ENCODE measurements at regions not wholly inside any gene's neighbourhood (a gene's known extent, or its start where the extent isn't known, plus 50 kb on each side); places are given as distances from the start of the nearest gene placed in this dataset.

DNA sequence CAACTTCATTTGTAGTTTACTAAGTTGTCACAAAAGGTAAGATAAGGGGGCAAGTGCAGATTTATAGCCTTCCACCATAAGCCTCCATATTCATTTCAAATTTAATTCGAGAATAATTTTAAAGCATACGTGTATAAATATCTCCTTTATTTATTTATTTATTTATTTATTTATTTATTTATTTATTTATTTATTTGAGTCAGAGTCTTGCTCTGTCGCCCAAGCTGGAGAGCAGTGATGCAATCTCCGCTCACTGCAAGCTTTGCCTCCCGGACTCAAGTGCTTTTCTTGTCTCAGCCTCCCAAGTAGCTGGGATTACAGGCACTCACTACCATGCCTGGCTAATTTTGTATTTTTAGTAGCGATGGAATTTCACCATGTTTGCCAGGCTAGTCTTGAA lies 523.4 kb downstream of the FAT4 start:
- in situ Hi-C loops (cut with HindIII; ENCODE audit: low pct_unique_long_range_greater_than_20kb, low sequenced_read_pairs): no loop called here
- no peak for TF ChIP-seq JUND (IDR thresholded peaks at IDR 0.05; ENCODE audit: low read depth)
- DNase-seq (ENCODE audit: low read depth in 1 of 2, low spot score in 1 of 2): no peak

DNA sequence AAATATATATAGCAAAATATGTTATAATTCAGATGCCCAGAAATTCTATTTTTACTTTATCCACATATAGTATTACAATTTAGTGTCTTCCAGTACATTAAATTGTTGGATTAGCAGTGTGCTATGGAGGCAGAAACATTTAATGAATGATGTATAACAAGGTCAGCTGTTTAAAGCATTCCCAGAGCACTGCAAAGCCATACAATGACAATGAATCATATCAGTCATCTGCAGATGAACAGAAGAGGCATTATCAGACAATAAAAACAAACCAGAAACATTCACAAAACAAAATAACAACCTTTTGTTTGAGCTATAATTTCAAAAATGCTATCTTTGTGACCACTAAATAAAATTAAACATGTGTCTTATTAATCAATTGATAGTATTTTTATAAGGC lies 524.2 kb downstream of the FAT4 start:
- no peak for DNase-seq (ENCODE audit: low read depth in 1 of 2, low spot score in 1 of 2)
- in situ Hi-C loops (cut with HindIII; ENCODE audit: low pct_unique_long_range_greater_than_20kb, low sequenced_read_pairs): no loop called here
- no peak for TF ChIP-seq JUND (IDR thresholded peaks at IDR 0.05; ENCODE audit: low read depth)

DNA sequence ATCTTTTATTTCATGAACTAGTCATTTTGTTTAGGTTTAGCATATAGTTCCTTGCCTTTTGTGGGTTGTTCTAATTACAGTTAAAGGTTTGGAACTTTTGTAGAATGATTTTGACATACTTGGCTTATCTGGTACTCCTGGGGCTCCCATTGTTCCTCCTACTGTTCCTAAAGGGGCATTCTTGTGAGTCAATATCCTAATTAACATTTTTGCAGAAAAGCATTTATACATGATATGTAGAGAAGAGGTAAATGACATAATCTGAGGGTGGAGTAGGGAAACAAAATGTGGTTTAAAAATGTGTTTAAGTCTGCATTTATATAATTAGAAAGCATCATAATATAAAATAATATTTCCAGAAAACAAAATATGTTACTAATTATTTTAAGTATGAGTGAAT lies 529.2 kb downstream of the FAT4 start:
- in situ Hi-C loops (cut with HindIII; ENCODE audit: low pct_unique_long_range_greater_than_20kb, low sequenced_read_pairs): no loop called here
- no peak for TF ChIP-seq JUND (IDR thresholded peaks at IDR 0.05; ENCODE audit: low read depth)
- no peak for DNase-seq (ENCODE audit: low read depth in 1 of 2, low spot score in 1 of 2)

DNA sequence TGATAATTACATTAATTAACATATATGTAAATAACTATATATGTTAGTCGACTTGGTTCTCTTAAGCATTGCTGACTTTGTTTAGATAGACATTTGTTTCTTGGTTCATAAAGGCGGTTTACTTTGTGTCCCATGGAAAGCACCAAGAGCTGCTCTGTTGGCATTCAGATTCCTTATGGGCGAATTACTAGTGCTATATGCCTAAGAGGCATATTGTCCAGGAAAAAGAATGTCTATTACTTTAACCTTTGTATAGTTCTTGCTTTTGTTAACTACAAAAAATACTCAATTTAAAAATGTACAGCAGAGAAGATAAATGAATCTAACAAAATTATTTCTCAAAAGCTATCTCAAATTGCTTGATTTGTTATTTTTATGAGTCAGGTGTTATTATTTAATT lies 532.8 kb downstream of the FAT4 start:
- TF ChIP-seq JUND (IDR thresholded peaks at IDR 0.05; ENCODE audit: low read depth): no peak
- DNase-seq (ENCODE audit: low read depth in 1 of 2, low spot score in 1 of 2): no peak
- in situ Hi-C loops (cut with HindIII; ENCODE audit: low pct_unique_long_range_greater_than_20kb, low sequenced_read_pairs): no loop called here

DNA sequence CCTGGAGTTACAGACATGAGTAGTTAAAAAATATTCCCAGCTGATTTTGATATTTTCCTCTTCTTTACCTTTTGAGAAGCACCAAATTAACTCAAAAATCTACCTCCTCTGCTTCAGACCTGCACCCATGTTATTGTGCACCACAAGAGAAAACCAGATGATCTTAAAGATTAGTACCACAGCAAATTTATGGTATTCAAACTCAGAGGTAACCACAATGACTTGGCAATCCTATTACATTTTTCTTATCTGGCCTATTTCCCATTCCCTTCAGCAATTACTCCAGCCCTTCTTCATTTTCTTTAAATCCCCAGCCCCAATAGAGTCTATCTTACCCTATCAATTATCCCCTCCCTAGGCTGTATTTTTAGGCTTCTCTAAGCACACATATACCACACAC lies 535.1 kb downstream of the FAT4 start:
- in situ Hi-C loops (cut with HindIII; ENCODE audit: low pct_unique_long_range_greater_than_20kb, low sequenced_read_pairs): no loop called here
- TF ChIP-seq JUND (IDR thresholded peaks at IDR 0.05; ENCODE audit: low read depth): no peak

DNA sequence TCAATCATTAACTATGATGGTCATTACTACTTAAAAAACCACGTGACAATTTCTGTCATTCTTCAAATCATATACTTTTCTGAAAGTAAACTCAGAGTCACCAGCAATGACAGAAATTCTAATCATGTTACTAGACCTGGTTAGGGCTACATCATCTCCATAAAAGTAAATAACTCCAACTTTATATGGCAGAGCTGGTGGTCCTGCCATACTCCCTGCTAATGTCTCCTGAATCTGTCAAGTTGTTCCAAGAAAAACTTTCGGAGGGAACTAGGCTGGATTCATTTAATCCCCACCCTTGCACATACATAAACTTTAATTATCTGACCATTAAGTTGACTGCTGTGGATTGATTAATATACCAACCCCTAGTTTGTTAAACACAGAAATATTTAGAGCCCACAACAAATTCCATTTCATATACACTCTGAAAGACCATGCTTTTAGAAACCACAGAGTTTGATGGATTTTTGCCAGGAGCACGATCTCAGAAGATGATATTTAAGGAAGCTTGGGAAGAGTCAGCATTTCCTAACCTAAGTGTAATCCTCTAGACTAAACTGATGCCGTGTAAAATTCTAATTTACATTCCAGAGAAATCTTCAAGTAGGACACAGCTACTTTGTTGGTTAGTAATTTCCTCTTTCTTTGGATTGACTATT lies 577.0 kb downstream of the FAT4 start:
- no peak for DNase-seq (ENCODE audit: low read depth in 1 of 2, low spot score in 1 of 2)

More for the DNA sequence above, 535.1 kb downstream of the FAT4 start:
- peak in 1 of 2 experiments; percentile 18 for DNase-seq (ENCODE audit: low read depth in 1 of 2, low spot score in 1 of 2)

DNA sequence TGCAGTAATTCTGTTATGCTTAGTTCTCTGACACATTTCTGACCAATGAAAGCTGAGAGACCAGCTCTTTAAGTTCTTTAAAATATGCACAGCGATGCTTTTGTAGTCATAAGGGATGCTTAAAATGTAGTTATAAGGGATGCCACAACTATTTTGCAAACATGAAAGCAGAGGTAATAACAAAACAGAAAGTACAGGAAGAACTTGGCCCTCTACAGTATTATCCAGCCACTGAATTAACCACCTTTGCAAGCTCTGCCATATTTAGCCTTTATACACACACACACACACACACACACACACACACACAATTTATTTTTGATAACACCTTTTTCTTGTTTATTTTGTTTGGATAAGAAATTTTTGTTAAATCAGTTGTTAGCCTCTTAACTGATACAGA lies 590.0 kb downstream of the FAT4 start:
- in situ Hi-C loops (cut with HindIII; ENCODE audit: low pct_unique_long_range_greater_than_20kb, low sequenced_read_pairs): no loop called here
- no peak for DNase-seq (ENCODE audit: low read depth in 1 of 2, low spot score in 1 of 2)
- no peak for TF ChIP-seq JUND (IDR thresholded peaks at IDR 0.05; ENCODE audit: low read depth)

More for the DNA sequence above, 577.0 kb downstream of the FAT4 start:
- no peak for TF ChIP-seq JUND (IDR thresholded peaks at IDR 0.05; ENCODE audit: low read depth)
- in situ Hi-C loops (cut with HindIII; ENCODE audit: low pct_unique_long_range_greater_than_20kb, low sequenced_read_pairs): no loop called here

DNA sequence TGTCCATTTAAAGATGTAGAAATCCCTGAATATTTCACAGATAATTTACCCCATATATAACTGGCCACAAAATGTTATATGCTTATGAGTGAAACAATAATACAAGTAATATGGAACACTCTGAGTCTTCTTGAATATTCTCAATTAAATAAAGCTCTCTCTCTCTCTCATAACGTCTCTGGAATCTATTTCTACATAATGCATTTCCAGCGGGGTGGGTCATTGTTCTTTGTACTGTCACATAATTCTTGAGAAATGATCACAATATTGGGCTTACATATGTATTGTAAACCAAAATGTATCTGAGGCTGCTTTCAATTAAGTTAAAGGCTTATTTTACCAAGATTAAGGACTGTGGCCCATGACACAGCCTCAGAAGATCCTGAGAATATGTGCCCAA lies 596.3 kb downstream of the FAT4 start:
- no peak for DNase-seq (ENCODE audit: low read depth in 1 of 2, low spot score in 1 of 2)
- in situ Hi-C loops (cut with HindIII; ENCODE audit: low pct_unique_long_range_greater_than_20kb, low sequenced_read_pairs): no loop called here

DNA sequence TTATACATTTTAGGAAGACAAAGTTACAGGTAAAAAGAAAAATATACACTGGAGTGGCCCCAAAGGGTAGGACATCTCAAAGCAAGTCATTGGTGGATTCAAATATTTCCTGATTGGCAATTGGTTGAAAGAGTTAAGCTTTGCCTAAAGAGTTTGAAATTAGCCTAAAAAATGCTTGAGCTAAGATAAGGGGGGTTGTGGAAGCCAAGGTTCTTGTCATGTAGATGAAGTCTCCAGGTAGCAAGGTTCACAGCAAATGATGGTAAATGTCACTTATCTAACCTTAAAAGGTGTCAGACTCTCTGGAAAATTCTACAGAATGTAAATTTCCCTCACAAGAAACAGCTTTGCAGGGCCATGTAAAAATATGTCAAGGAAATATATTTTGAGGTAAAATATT lies 596.7 kb downstream of the FAT4 start:
- TF ChIP-seq JUND (IDR thresholded peaks at IDR 0.05; ENCODE audit: low read depth): no peak
- DNase-seq (ENCODE audit: low read depth in 1 of 2, low spot score in 1 of 2): no peak
- in situ Hi-C loops (cut with HindIII; ENCODE audit: low pct_unique_long_range_greater_than_20kb, low sequenced_read_pairs): no loop called here

More for the DNA sequence above, 596.3 kb downstream of the FAT4 start:
- no peak for TF ChIP-seq JUND (IDR thresholded peaks at IDR 0.05; ENCODE audit: low read depth)

DNA sequence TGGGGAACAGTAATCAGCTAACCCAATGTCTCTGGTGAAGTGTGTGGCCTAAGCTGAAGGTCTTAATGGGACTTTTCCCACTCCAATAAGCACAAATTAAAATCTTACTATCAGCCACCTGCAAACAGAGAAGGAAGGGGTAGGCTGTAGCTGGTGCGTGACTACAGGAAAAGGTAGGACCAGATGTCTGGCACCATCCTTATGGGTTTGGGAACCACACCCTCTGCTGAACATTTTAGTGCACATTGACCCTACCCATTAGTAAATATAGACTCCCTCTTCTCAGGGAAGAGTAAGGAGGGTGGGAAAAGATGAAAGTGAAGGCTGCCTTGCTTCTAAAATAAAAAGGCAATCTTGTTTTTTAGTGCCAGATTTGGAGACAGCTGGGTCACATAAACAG lies 602.8 kb downstream of the FAT4 start:
- TF ChIP-seq JUND (IDR thresholded peaks at IDR 0.05; ENCODE audit: low read depth): no peak
- in situ Hi-C loops (cut with HindIII; ENCODE audit: low pct_unique_long_range_greater_than_20kb, low sequenced_read_pairs): no loop called here
- no peak for DNase-seq (ENCODE audit: low read depth in 1 of 2, low spot score in 1 of 2)

DNA sequence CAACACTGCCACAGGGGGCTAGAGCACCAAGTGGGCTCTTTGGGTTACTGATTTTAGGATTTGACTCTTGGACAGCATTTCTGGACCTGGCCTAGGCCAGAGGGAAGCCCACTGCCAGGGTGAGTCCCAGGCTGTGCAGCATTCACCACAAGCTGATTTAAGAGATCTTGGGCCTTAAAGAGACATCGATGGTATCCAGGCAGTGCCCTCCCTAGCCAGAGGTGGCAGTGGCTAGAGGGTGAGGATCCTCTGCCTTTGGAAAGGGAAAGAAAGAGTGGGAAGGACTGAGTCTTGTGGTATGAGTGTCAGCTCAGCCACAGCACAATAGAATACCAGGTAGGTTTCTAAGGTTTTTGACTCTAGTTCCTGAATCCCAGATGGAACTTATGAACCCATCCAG lies 613.9 kb downstream of the FAT4 start:
- TF ChIP-seq JUND (IDR thresholded peaks at IDR 0.05; ENCODE audit: low read depth): no peak
- in situ Hi-C loops (cut with HindIII; ENCODE audit: low pct_unique_long_range_greater_than_20kb, low sequenced_read_pairs): no loop called here
- no peak for DNase-seq (ENCODE audit: low read depth in 1 of 2, low spot score in 1 of 2)

DNA sequence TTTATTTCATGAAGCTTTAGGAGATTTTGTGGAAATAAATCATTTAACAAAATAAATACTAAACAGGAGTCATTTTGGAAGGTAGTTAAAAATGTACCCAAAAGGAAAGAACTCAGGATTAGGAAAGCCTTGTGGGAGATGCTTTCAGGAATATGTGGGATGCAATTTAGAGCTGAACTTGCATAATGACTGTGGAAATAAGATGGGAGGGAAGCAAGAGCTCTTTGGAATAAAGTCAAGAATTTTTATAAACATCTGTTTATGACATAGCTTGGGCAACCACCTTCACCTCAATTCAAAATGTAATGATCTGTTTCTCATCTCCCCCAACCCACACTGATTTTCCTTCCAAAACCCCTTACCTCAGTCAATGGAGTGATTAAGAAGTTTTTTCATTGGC lies 623.8 kb downstream of the FAT4 start:
- in situ Hi-C loops (cut with HindIII; ENCODE audit: low pct_unique_long_range_greater_than_20kb, low sequenced_read_pairs): no loop called here
- no peak for TF ChIP-seq JUND (IDR thresholded peaks at IDR 0.05; ENCODE audit: low read depth)
- no peak for DNase-seq (ENCODE audit: low read depth in 1 of 2, low spot score in 1 of 2)

DNA sequence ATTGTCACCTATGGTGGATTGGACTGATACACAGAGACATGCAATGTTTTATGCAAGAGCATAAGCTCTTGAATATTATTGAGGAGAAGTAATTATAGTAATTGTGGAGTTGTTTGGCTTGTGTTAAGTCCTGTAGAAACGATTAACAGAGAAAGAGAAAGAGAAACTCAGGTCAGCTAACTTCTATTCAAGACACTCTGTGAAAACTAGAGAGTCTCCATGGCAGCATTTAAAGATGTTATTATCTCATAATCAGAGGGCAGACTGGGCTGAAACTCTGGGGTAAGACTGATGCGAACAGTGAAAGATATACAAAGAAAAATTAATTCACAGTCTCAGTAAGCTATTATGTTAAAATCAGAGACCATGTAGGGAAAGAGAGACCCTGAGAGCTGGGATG lies 625.7 kb downstream of the FAT4 start:
- DNase-seq (ENCODE audit: low read depth in 1 of 2, low spot score in 1 of 2): no peak
- in situ Hi-C loops (cut with HindIII; ENCODE audit: low pct_unique_long_range_greater_than_20kb, low sequenced_read_pairs): no loop called here
- no peak for TF ChIP-seq JUND (IDR thresholded peaks at IDR 0.05; ENCODE audit: low read depth)

DNA sequence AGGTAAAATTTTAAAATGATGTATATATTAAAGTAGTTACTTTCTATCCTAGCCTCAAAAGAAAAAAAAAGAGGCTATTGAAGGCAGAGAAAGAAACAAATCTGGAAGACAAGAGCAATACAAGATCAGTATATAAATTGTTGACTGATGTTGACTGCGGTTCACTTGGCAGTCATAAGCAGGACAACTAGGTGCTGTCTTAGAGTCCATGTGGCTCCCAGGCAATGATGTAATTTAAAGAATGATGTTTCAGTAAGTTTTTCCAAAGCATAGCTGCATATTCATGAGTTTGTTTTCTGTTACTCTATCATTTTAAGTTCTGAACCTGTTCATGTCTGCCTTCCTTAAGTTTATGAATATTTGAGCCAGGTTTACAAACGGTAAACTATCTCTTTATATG lies 630.2 kb downstream of the FAT4 start:
- in situ Hi-C loops (cut with HindIII; ENCODE audit: low pct_unique_long_range_greater_than_20kb, low sequenced_read_pairs): no loop called here

More for the DNA sequence above, 630.2 kb downstream of the FAT4 start:
- TF ChIP-seq JUND (IDR thresholded peaks at IDR 0.05; ENCODE audit: low read depth): no peak
- DNase-seq (ENCODE audit: low read depth in 1 of 2, low spot score in 1 of 2): no peak
